ENCODE measurements at regions not wholly inside any gene's neighbourhood (a gene's known extent, or its start where the extent isn't known, plus 50 kb on each side); places are given as distances from the start of the nearest gene placed in this dataset.

GRCh38 chr20:29687438-29687837 is 1570.0 kb upstream of the DEFB115 start:
- no peak overlapping the region for H3K27ac ChIP-seq
- TF ChIP-seq CTCF (conservative IDR thresholded peaks at IDR 0.05) (no peak), ZFX (IDR thresholded peaks at IDR 0.05) (no peak)

- no peak for TF ChIP-seq CTCF (conservative IDR thresholded peaks at IDR 0.05)
- no peak for TF ChIP-seq ZFX (IDR thresholded peaks at IDR 0.05)
- peak overlapping the region; percentile 49 for H3K27ac ChIP-seq
Measured at GRCh38 chr20:29689411-29690225, 1567.8 kb upstream of the DEFB115 start.

- H3K27ac ChIP-seq, result no peak overlapping the region
- TF ChIP-seq ZFX (IDR thresholded peaks at IDR 0.05) (no peak), CTCF (conservative IDR thresholded peaks at IDR 0.05) (no peak)
Measured at GRCh38 chr20:29690274-29690673, 1567.2 kb upstream of the DEFB115 start.

- TF ChIP-seq ZFX (IDR thresholded peaks at IDR 0.05) (no peak), CTCF (conservative IDR thresholded peaks at IDR 0.05) (no peak)
- H3K27ac ChIP-seq, result no peak overlapping the region
Measured at GRCh38 chr20:29740601-29740950, 1516.9 kb upstream of the DEFB115 start.

- H3K27ac ChIP-seq, result no peak overlapping the region
- no peak for TF ChIP-seq ZFX (IDR thresholded peaks at IDR 0.05)
- TF ChIP-seq CTCF (conservative IDR thresholded peaks at IDR 0.05), result no peak
Measured at GRCh38 chr20:29740951-29741593, 1516.4 kb upstream of the DEFB115 start.

- no peak for TF ChIP-seq CTCF (conservative IDR thresholded peaks at IDR 0.05)
- no peak for TF ChIP-seq ZFX (IDR thresholded peaks at IDR 0.05)
- H3K27ac ChIP-seq, result no peak overlapping the region
Measured at GRCh38 chr20:29741594-29741893, 1515.9 kb upstream of the DEFB115 start.

- no peak overlapping the region for H3K27ac ChIP-seq
- TF ChIP-seq CTCF (conservative IDR thresholded peaks at IDR 0.05) (no peak), ZFX (IDR thresholded peaks at IDR 0.05) (no peak)
Measured at GRCh38 chr20:29741894-29742698, 1515.4 kb upstream of the DEFB115 start.

All from C4-2B (cell line).